ENCODE measurements at regions not wholly inside any gene's neighbourhood (a gene's known extent, or its start where the extent isn't known, plus 50 kb on each side); places are given as distances from the start of the nearest gene placed in this dataset.
"Not testable (repeated sequence)": the region's sequence is repeated elsewhere in the genome, so short reads cannot be mapped to it uniquely, and the experiment has no call there.

DNA sequence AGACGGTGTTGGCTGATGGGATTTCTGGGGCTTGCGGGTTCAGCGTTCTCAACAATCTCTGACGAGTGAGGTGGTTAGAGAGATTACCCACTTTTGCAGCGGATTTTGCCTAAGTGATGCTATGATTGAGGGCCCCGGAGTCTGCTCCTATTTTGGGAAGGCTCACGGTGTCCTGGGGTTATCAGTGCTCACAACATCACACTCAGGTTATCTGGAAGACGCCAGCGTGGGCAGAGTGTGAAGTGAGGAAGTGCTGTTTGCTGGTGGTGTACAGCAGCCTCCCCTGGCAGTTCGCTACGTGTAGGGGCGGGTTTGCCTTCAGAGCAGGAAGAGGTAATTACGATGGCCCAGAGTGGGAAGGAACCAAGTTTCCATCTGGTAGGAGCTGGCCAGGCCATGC lies 341.2 kb upstream of the IRX2 start:
- DNase-seq = no peak

DNA sequence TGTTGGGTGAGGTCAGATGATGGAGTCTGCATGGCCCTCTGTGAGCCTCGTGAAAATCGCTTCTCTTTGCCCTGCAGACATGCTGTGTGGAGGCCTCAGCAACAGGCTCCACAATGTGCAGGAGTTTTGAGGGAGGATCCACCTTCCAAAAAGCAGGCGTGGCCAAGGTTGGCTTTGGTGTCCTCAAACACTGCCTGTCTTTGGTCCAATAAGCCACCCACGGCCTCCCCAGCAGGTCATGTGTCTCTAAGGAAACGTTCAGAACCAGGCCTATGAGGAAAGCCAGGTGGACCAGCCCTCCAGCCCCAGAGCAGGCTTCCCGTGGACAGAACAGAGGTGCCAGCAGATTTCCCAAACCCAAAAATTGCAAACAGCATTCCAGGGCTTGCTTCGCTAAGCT lies 340.7 kb upstream of the IRX2 start:
- no peak for DNase-seq

DNA sequence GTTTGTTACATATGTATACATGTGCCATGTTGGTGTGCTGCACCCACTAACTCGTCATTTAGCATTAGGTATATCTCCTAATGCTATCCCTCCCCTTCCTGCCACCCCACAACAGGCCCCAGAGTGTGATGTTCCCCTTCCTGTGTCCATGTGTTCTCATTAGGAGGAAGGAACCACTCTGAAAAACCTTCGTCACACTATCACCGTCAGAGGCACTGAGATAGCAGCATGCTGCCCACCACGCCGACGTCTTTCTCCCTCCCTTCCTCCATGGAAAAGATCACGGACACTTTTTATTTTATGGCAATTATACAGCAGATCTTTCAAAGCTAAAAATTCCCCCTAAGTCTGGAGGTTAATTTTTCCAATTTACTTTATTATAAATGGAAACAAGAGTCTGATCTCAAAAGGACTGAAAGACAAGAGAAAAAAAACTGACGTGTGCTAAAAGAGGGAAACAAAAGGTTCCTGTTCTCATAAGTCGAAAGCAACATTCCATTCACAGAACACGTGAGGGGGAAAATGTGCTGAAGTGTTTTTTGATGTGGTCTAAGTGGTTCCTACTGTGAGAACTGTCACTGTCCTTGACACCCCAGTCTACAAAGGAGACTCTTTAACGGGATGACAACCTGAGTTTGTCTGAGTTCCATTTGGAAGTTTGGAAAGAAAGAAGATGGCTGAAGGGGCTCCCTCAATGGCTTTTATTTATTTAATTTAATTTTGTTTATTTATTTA lies 339.7 kb upstream of the IRX2 start:
- no peak for DNase-seq

DNA sequence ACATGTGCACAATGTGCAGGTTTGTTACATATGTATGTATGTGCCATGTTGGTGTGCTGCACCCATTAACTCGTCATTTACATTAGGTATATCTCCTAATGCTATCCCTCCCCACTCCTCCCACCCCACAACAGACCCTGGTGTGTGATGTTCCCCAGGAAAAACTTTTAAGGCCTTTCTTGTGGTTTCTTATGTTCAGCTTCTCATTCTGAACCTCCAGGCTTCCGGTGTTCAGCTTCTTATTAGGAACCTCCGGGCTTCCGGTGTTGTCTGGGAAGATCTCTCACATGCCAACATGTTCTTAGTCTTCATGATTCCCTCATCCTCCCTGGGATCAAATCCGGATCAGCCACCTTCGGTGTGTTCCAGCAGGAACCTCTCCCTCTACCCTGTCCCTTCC lies 338.8 kb upstream of the IRX2 start:
- DNase-seq = not testable (repeated sequence)

DNA sequence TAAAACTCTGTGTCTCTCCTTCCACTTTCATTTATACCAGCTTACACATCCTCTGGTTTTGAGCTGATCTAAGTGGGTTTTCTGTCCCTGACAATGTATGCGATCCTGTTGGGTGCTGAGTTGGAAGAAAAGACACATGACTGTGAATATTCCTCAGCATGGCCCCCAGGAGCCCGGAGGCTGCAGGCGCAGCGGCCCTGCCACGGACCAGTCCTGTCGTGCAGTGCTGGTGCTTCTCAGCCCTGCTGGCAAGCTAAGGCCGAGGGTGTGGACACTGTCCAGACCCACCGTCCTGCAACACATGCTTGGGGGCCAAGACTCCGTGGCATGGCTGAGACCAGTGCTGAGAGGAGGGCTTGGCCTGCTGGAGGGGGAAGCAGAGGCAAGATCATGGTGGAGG lies 328.9 kb upstream of the IRX2 start:
- DNase-seq = no peak

DNA sequence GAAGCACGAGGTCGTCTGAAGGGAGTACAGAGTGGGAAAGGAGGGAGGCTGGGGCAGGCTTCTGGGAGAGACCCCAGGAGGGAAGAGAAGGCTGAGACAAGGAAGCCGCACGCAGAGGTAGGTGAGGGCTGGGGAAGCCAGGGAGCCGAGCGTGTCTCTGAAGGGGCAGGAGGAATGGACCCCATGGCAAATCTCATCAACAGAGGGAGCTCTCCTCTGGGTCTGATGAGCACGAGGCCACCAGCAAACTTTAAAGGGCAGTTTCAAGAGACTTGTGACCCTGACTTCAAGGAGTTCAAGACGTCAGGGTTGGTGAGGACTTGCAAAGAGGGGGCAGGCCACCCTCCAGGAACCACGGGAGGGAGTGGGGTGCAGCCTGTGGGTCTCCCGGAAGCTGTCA lies 326.2 kb upstream of the IRX2 start:
- no peak for DNase-seq

DNA sequence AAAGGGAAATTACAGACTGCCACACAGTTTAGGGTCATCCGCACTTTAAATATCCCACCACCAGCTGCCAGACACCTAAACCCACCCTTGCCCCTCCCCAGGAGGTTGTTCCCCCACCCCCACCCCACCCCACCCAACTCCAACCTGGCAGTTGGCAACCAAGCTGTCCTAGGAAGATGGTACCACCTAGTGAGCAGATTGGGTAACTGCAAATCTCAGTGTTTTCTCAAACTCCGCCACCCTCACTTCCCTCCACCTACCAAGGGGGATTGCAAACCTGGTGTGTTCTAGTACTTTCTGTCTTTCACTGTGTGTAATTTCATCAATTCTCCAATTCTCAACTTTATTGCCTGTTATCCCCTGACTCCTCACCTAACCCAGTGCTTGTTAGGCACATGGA lies 323.8 kb upstream of the IRX2 start:
- DNase-seq = no peak

DNA sequence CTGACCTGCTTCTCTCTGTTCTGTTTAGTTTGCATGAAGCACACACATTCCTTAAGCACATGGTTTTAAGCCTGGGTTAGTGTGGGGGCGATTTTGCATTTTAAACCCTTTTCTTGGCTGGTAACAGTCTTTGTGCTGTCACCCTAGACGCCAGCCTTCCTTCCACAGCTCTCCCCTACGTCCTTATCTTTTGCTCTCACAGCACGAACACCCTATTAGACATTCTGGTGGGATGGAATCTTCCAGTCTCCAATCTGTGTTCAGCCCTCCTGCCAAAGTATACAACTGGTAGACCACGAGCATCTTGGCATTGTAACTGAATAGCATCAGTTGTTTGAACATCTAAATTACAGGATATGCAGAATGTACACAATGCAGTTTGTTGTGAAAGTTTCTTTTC lies 316.9 kb upstream of the IRX2 start:
- DNase-seq = no peak

DNA sequence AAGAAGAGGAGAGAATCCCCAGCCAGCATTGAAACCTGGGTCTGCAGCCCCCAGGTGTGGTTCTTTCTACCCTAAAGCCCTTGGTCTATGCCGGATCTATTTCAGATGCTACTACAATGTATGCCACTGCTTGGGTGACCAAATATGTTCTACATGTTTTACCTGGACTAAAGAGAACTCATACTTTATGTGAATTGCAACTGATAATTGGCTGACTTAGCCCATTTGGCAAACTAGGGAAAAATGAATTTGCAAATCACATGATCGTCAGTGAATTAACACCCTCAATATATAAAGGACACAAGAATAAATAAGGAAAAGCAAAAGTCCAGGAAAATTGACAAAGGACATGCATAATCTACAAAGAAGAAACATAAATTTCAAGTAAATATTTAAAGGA lies 308.8 kb upstream of the IRX2 start:
- no peak for DNase-seq

DNA sequence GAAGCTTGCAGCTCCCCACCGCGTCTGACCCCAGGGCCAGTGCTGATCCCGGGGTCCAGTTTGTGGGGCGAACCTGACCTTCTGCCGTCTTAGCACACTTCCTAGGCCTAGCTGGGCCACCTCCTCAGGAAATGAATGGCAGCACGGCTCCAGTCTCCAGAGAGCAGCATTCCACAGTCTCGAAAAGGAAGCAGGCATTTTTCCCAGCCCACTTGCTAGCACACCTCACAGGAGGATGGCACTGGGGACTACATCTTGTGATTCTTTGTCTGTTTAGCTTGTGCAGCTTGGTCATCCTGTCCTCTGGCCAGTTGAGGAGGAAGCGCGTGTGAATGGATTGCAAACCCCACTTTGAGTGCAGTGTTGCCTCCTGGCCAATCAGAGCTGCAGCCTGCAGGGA lies 308.0 kb upstream of the IRX2 start:
- no peak for DNase-seq

DNA sequence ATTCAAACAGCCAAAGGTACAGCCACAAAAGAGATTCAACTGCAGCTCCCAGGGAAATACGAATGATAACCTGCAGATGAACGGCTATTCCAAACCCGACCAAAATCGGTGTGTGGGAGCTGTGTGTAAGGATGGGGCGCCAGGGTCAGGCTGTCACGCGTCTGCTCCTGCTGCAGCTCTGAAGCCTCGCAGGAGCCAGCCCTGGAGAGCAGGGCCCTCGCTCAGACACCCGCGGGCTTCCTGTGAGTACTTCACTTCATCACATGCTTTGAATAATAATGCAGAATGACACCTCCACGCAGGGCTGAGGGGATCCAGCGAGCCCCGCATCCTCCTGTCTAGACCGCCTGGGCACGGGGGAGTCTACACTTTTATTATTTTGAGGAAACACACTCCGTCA lies 307.5 kb upstream of the IRX2 start:
- DNase-seq = no peak

DNA sequence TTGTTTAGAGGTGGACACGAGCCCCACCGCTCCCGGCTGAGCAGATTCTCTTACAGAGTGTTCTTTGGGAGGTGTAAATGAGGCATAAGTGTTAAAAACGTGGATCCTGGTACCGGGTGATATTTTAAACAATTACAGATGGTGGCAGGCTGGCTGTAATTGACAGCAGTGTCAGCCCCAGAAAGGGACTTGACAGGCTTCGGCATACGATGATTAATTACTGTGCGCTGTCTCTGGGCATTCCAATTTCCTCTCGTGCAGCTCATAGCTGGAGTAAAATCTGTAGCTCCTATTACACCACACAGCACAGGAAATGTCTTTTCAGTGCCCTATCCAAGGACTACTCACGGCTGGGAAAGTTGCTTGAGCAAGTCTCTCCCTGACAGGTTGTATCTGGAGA lies 305.4 kb upstream of the IRX2 start:
- DNase-seq = no peak

DNA sequence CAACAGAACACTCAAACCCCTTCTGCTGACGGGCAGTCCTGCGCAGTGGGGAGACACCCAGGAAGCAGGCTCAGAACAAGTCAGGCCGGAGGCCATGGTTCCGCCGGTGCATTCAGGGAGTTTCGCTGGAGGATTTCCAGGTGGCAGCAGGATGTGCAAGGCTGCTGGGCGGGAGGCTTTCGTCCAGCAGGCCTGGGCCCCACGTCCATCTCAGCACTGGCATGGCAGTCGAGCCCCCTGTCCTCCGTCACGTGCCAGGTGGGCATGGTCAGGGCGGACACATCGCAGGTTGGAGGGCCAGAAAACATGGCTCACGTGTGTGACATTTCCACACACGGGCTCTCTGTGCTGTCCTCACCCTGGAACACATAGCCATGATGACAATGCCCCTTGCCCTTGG lies 299.9 kb upstream of the IRX2 start:
- no peak for DNase-seq

DNA sequence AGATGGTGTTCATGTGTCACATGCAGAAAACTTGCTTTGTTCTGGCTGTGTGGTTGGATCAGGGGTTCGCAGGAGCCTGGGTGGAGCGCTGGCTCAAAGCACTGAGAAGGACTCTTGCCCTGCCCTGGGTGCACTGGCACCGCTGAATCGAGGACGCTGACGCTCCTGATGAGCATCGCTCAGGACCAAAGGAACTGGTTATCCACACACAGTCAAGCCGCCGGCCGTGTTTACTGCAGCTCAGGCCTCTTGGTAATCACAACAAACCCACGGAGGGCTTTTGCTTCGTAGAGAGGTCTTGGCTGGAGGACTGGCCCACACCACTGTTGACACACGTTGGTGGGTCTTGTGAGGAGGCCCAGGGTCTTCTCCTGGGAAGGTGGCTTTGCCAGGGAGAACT lies 299.4 kb upstream of the IRX2 start:
- no peak for DNase-seq

DNA sequence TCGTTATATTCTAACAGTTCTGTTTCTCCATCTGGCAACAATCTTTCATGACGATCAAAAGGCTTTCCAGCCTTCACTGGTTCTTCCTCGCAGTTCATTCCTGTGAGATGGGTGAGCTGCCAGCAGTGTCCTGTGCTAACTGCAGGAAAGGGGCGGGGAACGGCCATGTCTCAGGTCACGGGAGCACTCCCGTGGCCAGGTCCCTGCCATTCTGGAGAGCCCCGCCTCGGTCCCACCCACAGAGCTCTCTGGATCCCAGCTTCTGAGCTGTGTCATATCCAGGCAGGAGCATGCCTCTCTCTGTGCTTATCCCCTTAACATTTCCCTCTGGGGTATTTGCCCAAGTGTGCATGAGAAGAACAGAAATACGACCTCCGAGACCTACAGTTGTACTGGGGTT lies 297.8 kb upstream of the IRX2 start:
- no peak for DNase-seq

DNA sequence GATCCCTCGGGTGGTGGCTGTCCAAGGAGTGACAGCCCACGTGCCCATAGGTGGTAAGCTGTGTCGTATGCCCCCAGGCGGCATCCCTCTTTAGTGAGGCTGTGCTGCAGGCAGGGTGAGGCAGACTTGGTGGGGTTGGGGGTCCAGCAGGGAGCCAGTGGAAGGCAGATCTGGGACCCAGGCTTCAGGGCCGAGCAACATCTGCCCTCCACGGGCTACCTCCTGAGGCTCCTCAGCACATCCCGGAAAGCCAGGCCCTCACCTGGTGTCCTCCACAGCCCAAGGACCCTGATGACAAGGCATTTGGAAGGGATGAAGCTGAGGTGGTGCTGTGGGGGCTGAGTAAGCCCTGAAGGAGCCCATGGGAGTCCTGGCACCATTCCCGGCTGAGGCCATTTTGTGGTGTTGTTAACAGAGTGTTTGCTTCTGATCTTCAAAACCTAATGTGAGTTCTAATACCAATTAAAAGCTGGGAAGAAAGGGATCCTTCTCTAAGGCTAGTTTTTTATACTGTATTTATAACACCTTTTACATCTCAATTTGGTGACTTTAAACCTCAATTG lies 295.8 kb upstream of the IRX2 start:
- DNase-seq = no peak

DNA sequence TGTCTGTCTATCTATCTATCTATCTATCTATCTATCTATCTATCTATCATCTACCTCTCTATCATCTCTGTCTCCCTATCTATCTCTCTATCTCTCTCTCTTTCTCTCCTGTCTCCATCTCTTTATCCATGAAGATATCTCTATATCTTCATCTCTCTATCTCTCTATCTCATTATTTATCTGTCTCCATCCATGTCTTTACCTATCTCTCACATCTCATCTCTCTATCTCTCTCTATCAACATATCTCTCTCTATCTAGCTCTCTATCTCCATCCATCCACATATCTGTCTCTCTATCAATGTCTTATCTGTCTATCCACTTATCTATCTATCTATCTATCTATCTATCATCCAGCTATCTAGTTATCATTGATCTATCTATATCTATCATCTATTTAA lies 292.1 kb upstream of the IRX2 start:
- no peak for DNase-seq

DNA sequence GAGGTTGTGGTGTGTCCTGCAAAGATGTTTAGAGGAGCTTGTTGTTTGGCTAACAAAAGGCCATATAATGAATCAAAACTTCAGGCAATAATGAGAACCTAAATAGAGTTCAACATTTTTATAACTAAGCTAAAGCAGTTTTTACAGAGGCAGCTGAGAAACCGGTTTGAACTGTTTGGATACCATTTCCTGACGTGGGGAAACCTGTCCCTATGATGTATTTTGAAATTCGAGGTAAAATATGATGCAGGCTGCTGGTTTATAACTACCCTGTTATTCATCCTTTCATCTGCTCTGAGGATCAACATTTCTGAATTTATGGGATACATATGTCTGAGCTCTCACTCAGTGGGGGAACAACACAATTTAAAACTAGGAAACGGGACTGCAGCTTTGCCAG lies 289.5 kb upstream of the IRX2 start:
- DNase-seq = no peak

DNA sequence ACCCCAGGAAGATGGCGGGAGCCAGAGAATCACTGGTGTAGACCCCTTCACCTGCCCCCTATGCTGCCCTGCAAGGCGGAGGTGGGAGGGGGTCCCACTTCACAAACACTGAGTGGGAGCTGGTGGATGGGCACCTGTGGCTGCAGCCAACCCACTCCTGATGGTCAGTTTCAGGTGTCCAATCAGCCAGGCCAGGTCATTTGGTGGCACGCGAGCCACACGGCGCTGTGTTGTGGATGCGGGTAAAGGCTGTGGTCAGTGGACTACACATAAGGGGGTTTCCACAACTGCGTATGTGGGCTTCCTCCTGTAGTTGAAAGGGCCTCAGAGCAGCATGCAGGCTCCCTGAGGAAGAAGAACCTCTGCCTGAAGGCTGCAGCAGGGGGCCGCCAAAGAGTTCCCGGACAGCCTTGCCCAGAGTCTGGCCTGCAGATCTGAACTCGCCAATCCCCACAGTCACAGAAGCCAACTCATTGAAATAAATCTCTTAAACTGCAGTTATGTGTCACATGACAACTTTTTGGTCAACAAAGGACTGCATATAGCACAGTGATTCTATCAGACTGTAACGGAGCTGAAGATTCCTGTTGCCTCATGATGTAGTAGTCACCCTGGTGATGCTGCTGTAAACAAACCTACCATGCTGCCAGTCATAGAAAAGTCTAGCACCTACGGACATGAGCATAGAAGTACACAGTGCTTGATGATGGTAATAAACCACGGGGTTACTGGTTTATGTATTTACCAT lies 284.7 kb upstream of the IRX2 start:
- no peak for DNase-seq

DNA sequence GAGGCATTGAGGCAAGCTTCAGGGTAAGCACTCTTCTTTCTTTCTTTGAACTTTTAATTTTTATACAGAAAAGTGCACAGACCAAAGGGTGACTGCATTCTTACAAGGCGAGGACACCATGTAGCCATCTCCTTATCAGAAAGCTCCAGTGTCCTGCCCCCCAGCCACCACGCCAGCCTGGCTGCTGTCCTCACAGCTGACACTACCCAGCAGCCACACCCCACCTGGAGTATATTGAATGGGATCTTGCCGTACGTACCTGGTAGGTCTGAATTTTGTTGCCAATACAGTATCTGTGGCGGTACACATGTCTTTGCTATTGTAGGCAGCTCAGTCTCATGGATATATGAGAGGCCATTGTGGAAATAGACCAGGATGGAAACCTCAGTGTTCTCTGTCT lies 284.0 kb upstream of the IRX2 start:
- DNase-seq = no peak

DNA sequence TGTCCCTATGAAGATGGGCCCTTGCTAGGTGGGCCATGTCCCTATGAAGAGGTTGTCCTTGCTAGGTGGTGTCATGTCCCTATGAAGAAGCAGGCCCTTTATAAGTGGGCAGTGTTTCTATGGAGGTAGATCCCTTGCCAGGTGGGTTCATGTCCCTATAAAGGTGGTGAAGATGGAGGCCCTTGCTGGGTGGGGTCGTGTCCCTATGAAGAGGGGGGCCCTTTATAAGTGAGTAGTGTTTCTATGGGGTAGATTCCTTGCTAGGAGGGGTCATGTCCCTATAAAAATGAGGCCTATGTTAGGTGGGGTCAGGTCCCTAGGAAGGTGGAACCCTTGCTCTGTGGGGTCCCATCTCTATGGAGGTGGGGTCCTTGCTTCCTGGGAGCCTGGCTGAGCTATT lies 283.4 kb upstream of the IRX2 start:
- DNase-seq = no peak

DNA sequence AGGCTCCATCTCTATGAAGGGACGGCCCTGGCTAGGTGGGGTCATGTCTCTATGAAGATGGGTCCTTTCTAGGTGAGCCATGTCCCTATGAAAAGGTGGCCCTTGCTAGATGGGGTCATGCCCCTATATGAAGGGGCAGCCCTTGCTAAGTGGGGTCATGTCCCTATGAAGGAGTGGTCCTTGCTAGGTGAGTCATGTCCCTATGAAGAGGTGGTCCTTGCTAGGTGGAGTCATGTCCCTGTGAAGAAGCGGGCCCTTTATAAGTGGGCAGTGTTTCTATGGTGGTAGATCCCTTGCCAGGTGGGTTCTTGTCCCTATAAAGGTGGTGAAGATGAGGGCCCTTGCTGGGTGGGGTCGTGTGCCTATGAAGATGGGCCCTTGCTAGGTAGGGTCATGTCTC lies 283.0 kb upstream of the IRX2 start:
- DNase-seq = no peak

DNA sequence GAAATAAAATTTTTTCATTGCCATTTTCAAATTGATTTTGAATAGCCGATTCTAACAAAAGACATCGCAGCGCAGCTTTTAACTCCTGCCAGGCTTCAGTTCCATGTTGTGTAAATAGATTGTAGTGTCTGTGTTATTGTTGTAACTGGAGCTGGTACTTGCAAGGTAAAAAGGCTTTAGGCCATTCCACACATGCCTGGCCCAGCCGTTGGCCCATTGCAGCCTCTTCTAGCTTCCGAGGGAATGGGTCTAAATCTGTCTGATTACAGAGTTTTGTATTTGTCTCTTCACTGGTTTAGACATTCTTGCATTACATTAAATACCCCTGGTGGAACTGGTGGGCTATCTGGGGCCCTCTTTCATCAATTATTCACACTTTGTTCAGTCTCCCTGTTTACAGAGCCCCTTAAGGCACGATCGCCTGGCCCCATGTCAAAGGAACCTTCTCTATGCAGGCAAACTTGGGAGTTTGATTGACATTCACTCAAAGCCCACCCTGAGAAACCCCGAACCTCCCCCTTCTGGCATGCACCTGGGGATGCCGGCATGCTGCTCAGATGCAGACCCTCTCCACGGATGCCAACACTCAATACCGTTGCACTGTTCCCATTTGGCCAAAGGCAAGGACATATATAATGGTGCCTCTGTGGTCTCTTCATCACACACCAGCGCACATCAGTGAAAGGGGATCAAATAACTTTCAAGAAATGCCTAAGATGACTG lies 281.7 kb upstream of the IRX2 start:
- DNase-seq = no peak

DNA sequence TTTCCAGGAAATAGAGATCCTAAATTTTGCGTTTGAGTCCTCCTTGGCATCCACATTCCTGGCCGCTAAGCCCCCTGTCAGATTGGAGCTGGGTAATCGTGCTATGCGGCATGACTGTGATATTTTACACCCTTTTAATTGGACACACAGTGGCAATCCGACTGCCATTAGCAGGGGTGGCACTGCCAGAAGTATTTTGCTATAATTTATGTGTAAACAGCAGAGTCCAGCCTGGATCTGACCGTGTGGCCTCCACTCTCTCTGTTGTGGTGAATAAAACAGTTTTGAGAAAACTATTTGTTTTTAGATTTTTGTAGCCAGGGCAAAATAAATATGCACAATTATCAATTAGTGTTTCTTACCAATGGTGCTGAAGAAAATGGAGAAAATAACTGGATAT lies 281.0 kb upstream of the IRX2 start:
- DNase-seq = no peak

Data from activated CD4-positive, CD25-positive, alpha-beta regulatory T cell (primary cell).